ENCODE measurements at regions not wholly inside any gene's neighbourhood (a gene's known extent, or its start where the extent isn't known, plus 50 kb on each side); places are given as distances from the start of the nearest gene placed in this dataset.

- no peak for TF ChIP-seq CTCF (IDR thresholded peaks at IDR 0.05)
- TF ChIP-seq POLR2A (IDR thresholded peaks at IDR 0.05): no peak
- no peak for TF ChIP-seq EP300 (IDR thresholded peaks at IDR 0.05)
These were observed 149.9 kb downstream of the CHRM3 start for GRCh38 chr1:239536165-239536849.

Data from suprapubic skin (tissue), 3 donors.